Progenitor cell of endocrine pancreas (in vitro differentiated cells): ENCODE measurements at regions not wholly inside any gene's neighbourhood (a gene's known extent, or its start where the extent isn't known, plus 50 kb on each side); places are given as distances from the start of the nearest gene placed in this dataset.
A peak's percentile ranks its signal among the peaks of the same experiment; 100 is the strongest.
"Not testable (repeated sequence)": the region's sequence is repeated elsewhere in the genome, so short reads cannot be mapped to it uniquely, and the experiment has no call there.

Source experiments
- DNase-seq: peaks from one replicate; pipeline ENCODE4 v3.0.0; 2021; ENCODE audit warnings: low spot score; ENCODE audit not compliant: unreplicated experiment
- H3K27ac Mint-ChIP-seq: 2 replicates; pipeline ENCODE4 v1.8.0; 2021; ENCODE audit warnings: mild to moderate bottlenecking, moderate library complexity, mixed read lengths
- H3K27me3 Mint-ChIP-seq: 2 replicates; pipeline ENCODE4 v1.8.0; 2021; ENCODE audit warnings: mixed read lengths
- H3K36me3 Mint-ChIP-seq: 2 replicates; pipeline ENCODE4 v1.8.0; 2022; ENCODE audit warnings: mixed read lengths; ENCODE audit not compliant: insufficient read depth
- H3K4me1 Mint-ChIP-seq: 2 replicates; pipeline ENCODE4 v1.8.0; 2021; ENCODE audit warnings: low read depth, mixed read lengths
- H3K4me3 Mint-ChIP-seq: 2 replicates; pipeline ENCODE4 v1.8.0; 2021; ENCODE audit warnings: low read depth, mild to moderate bottlenecking, moderate library complexity, mixed read lengths
- H3K9me3 Mint-ChIP-seq: 2 replicates; pipeline ENCODE4 v1.8.0; 2021; ENCODE audit warnings: low read depth, mixed read lengths
- CTCF ChIP-seq: fragments of 200-600 bp; sonication (generic); IDR thresholded peaks from one replicate; pipeline ENCODE4 v1.5.0; 2021; ENCODE audit warnings: antibody characterized with exemption, mild to moderate bottlenecking; ENCODE audit not compliant: unreplicated experiment

GRCh38 chr5:110832683-110833082 is 93.9 kb downstream of the SLC25A46 start:
- Mint-ChIP-seq H3K4me1 (no peaks in the 10 kb centered on the region), H3K9me3 (peaks cover 11% of the 10 kb centered on the region), H3K27me3 (no peaks in the 10 kb centered on the region), H3K27ac (no peak overlapping the region), H3K36me3 (no peaks in the 10 kb centered on the region), H3K4me3 (no peak overlapping the region)
- TF ChIP-seq CTCF, result no peak
- DNase-seq, result no peak

DNA sequence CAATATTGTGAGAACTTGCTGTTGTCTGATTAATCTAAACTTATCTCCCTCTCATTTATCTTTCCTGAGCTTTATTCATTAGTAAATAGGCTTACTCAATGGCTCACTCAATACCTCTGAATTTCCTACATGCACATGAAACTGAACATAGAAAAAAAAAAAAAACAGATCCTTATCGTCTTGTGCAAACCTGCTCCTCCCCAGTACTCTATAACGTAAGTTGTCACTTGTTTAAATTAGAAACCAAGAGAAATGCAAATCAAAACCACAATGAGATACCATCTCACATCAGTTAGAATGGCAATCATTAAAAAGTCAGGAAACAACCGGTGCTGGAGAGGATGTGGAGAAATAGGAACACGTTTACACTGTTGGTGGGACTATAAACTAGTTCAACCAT is 96.1 kb downstream of the SLC25A46 start:
- not testable (repeated sequence) for H3K27me3 Mint-ChIP-seq, H3K27ac Mint-ChIP-seq, H3K4me1 Mint-ChIP-seq, H3K4me3 Mint-ChIP-seq, DNase-seq, H3K9me3 Mint-ChIP-seq, H3K36me3 Mint-ChIP-seq

GRCh38 chr5:110836851-110837250 is 98.0 kb downstream of the SLC25A46 start:
- DNase-seq, result no peak
- no peak overlapping the region for H3K27ac Mint-ChIP-seq
- peaks cover 4% of the 10 kb centered on the region for H3K9me3 Mint-ChIP-seq
- no peak for TF ChIP-seq CTCF
- H3K36me3 Mint-ChIP-seq, result no peaks in the 10 kb centered on the region
- H3K4me1 Mint-ChIP-seq, result no peaks in the 10 kb centered on the region
- H3K4me3 Mint-ChIP-seq, result no peak overlapping the region
- no peaks in the 10 kb centered on the region for H3K27me3 Mint-ChIP-seq

DNA sequence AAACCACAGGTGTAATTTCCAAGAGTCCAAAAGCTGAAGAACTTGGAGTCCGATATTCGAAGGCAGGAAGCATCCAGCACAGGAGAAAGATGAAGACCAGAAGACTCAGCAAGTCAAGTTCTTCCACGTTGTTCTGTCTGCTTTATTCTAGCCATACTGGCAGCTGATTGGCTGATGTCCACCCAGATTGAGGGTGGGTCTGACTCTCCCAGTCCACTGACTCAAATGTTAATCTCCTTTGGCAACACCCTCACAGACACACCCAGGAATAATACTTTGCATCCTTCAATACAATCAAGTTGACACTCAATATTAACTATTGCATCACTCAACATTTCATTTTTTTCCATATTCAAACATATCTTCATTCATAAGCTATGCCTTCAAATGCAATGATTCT is 99.5 kb downstream of the SLC25A46 start:
- H3K4me1 Mint-ChIP-seq, H3K4me3 Mint-ChIP-seq, H3K9me3 Mint-ChIP-seq, H3K27me3 Mint-ChIP-seq, H3K36me3 Mint-ChIP-seq, DNase-seq, H3K27ac Mint-ChIP-seq: not testable (repeated sequence)

GRCh38 chr5:110838961-110839360 is 100.2 kb downstream of the SLC25A46 start:
- Mint-ChIP-seq H3K9me3 (peaks cover 4% of the 10 kb centered on the region), H3K27me3 (no peaks in the 10 kb centered on the region), H3K4me3 (no peak overlapping the region), H3K36me3 (no peaks in the 10 kb centered on the region), H3K27ac (no peak overlapping the region), H3K4me1 (no peaks in the 10 kb centered on the region)
- no peak for TF ChIP-seq CTCF
- DNase-seq, result no peak

DNA sequence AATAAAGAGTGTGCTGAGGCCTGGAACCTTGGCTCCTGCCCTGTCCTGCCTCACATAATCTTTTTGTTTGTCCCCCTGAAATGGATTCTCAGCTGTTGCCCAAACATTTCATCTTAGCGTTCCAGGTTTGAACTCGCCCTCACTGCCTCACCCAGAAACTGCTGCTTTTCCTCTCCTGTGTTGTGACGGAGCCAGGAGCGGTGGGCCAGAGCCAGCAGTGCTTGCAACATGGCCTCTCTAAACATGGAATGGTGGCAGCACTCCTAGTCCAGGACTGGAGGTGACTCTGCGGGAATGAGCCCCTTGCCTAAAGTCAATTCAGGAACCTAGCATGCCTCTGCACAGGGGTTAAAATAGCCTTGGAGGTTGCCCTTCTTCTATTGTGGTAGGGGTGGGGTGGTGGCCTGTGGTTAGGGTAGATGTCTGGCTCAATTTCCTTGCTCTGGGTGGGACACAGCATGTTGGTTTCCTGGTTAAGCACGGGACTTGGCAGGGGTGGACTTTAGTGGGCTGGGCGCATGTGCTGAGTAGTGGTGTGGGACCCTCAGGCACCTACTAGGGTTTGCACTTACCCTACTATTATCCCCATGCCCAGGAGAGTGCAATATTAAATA is 101.6 kb downstream of the SLC25A46 start:
- no peak for DNase-seq
- Mint-ChIP-seq H3K4me1 (peaks cover 3% of the 10 kb centered on the region), H3K4me3 (no peak overlapping the region), H3K9me3 (peaks cover 4% of the 10 kb centered on the region), H3K36me3 (no peaks in the 10 kb centered on the region), H3K27me3 (no peaks in the 10 kb centered on the region), H3K27ac (peak overlapping the region; percentile 57)
- no peak for TF ChIP-seq CTCF
